HG03159 (cell line): ENCODE measurements at regions not wholly inside any gene's neighbourhood (a gene's known extent, or its start where the extent isn't known, plus 50 kb on each side); places are given as distances from the start of the nearest gene placed in this dataset.

Experiments used
- ATAC-seq: cut with Tn5 transposase; IDR thresholded peaks from one replicate; pipeline ENCODE4 v1.9.1; 2021; ENCODE audit warnings: mild to moderate bottlenecking, moderate library complexity; ENCODE audit not compliant: unreplicated experiment

DNA sequence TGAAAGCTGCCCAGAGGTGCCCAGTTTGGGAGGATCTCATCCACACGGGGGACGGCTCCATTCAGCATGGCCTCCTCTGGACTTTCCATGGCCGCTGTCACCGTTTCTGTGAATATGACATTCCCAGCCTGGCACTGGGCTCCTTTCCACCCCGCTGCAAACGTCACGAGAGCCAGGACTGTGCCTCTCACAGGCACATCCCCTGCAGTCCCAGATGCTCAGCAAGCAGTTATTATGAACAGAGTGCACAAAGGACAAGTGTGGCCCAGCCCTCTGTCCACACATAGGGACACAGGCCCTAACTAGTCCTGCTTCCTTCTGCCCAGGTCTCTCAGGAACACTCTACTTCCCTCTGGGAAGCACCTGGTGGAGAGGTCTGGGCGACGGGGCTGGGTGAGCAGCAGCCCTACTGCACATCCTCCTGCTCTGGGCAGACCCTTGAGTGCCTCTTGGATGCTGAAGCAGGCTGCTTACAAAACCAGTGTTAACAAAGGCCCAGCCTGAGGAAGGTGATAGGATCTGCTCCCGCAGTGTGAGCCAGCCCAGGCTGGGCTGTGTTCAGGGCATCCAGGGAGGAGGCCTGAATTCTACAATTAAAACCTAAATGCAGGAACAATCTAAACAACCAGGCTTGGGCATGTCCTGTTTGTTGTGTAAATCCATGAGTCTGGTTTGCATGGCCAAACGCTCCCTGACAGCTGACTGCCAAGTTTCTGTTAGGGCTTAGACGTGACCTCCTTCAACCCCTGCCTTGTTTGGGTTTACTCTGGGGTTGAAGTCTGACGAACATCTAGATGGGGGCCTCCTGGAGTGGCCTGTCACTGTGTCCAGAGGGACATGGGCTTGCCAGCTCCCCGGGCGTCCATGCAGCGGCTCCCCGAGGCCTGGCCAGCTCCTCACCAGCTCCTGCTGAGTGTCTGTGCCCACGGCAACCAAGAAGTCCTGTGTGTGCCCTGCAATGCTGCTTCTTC is 269.8 kb downstream of the GADD45G start:
- no peak for ATAC-seq

DNA sequence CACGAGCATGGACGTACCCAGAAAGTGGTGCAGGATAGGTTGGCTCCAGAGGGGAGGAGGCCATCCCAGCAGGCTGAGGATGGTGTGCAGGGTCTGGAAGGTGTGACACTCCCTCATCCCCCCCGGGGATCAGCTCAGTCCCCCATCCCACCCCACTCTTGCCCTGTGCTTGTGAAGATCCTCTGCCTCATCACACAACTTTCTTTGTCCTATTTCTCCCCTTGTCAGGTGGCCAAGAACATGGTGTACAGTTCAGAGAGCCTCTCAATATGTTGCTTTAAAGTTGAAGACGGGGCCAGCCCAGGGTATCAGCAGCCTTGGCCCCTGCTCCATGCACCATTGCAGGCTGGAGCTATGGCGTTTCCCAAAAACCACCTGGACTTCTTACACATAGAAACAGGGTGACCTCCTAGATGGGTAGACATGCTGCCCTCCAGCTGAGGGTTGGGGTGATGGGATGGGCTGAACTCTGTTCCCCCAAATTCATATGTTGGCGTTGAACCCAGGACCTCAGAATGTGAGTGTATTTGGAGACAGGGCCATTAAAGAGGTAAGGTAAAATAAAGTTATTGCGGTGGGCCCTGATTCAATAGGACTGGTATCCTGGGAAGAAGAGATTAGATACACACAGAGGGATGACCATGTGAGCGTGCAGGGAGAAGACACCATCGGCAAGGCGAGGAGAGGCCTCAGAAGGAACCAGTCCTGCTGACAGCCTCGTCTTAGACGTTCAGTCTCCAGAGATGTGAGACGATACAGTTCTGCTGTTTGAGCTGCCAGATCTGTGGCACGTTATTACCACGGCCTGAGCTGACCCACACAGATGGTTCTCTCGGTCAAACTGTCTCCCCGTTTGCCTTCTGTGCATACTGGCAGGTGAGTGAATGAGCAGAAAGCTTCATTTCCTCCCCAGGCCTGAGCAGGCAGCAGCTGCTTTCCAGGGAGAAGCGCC is 272.5 kb downstream of the GADD45G start:
- ATAC-seq: no peak

DNA sequence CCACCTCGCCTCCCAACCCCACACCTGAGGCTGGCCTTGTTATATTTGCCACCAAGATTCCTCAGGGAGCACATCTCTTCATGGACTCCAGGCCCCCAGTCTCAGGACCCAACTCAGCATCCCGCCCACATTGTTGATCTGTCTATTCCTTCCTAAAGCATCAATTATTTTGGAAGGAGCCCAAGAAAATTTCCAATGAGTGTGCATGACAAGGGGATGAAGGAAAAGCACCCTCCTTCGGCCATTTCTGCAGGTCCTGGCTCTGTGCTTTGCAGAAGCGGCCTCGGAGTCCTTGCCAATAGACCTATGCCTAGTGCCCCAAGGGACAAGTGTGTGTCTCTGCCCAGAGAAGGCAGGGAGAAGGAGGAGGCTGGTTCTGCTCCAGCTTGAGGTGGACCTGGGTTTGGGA is 273.2 kb downstream of the GADD45G start:
- ATAC-seq: no peak

DNA sequence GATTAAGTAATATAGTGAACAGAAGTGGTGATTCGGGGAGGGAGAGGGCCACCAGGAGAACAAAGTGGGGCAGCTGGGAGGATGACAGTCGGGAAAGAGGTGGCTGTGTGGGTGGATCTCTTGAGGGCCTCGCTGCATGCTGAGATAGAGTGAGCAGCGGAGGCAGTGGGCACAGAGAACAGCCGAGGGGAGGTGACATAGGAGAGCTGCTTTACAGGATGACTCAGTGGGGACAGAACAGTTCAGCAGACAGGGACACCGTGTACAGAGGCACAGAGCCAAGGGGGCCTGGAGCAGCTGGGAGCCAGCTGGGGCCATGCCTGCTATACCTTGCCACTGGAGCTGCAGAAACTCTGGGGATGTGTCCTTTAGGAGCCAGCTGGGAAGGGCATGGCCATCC is 273.9 kb downstream of the GADD45G start:
- ATAC-seq: no peak

DNA sequence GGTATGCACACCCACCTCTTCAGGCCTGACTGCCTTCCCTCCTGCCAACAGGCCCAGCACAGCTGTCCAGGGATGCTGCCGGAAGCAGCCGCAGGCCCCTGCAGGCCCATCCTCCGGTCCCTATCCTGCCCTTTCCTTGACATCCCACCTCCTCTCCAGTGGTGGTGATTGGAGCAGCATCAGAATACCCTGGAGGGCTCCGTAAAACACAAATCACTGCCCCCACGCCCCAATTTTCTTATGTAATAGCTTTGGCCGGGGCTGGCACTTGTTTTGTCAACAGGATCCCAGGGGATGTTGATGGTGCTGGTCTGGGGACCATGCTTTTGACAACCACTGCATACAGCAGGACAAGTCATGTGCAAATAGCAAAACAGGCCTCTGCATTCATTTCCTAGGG is 274.5 kb downstream of the GADD45G start:
- no peak for ATAC-seq

DNA sequence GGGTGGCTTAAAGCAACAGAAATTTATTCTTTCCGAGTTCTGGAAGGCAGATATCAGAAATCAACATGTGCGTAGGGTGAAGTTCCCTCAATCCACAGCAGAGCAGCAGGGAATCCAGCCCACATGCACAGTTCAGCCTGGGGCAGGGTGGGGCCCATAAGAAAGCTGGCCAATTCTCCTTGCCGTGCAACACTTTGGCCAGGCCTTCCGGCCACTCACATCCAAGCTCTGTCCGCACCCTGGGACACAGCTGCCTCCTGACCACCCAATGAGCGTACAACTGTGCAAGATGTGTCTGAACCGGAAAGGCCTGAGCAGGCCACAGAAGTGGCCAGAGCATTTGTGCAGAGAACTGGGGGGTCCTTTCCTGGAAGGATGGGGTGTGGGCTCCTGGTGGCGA is 274.9 kb downstream of the GADD45G start:
- no peak for ATAC-seq

DNA sequence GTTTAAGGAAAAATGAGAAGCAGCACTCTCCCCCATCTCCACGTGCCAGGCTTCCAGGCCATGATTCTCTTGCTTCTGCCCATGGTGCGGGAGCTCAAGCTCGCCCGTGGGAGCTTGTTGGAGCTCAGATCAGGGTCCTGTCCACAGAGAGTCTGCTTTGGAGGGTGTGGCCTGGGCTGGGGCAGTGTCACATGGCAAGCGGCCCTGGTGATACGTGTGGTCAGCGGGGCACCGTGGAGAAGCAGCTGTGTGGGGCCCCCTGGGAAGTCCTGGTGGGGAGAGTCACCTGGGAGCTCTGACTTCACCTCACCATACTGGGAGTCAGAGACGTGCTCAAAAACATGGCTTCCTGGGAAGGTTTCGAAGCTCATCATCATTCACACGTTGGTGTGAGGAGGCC is 275.3 kb downstream of the GADD45G start:
- no peak for ATAC-seq

DNA sequence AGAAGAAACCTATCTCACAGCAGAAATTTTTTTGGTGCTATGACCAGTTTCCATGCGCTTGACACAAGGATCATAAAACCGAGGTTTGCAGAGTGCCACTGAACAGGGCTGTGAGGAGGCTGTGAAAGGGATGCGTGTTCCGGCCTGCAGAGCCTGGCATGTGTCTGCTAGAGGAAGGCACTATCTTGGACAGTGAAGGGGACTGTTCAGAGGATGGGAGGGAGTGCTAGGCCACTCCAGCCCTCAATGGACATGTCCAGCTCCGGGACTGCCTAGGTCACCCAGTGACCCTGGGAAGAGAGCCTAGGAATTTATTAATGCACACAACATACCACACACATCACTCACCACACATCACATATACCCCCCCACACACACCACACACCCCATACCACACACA is 275.9 kb downstream of the GADD45G start:
- no peak for ATAC-seq

DNA sequence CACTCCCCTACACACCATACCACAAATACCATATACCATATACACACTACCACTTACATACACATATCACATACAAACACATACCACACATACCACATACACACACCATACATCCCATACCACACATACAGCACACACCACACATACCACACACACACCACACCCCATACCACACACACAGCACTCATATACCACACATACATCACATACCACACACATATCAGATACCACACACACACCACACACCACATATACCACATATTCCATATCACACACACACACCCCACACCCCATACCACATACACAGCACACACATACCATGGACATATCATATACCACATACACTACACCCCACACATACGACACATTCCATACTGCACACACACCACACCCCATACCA is 276.6 kb downstream of the GADD45G start:
- ATAC-seq: no peak

DNA sequence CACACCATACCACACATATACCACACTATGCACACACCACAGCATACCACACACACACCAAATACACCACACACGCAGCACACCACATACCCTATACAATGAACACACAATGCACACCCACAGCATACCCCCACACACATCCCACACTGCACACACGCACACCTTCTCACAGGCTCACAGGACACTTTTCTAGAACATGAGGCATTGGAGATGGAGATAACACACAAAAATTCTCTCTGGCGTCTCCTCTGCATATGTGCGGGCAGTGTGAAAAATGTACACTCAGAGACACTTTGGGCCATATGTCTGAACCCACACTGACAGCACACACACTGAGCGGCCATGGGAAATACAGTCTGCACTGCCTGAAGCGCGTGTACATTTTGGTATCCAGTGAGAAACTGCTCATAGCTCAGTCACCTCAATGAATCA is 278.1 kb downstream of the GADD45G start:
- ATAC-seq: no peak

DNA sequence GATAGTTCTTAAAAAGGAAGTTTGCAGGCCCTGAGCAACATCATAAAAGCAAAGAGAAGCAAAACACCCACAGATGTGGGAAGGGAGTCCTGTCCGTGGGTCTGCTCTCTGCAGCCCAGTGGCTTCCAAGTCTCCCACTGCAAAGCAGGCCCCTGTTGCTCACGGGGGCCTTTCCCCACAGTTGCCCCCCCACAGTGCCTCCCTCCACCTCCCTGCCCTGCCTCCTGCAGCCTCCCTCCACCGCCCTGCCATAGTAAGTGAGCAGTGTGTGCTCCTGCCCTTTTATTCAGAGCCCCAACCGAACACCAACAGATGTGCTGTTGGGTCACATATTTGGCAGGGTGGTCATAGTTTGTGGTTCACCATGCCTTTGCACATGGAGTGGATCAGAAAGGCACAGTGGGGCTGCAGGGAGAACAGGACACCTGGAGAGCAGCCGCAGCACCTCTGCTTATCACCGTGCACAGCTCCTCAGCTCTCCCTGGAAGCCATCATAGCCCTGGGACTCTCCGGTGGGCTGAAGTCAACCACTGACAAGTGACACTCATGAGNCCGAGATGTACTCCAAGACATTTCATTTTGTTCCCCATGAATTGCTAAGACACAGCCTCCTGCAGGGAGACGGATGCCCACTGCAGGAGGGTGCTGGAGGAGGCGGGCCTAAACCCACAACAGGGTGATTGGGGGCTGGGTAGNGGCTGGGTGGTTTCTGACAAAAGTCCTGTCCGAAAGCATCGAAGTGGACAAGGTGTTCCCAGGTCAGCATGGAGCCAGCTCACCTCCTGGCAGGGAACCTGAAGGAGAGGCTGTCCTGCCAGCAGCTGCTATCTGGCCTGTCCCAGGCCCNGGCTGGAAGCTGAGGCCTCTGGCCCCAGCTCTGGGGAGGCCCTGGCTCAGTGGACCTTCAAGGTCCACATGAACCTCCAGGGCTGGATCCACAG is 278.9 kb downstream of the GADD45G start:
- ATAC-seq: no peak

DNA sequence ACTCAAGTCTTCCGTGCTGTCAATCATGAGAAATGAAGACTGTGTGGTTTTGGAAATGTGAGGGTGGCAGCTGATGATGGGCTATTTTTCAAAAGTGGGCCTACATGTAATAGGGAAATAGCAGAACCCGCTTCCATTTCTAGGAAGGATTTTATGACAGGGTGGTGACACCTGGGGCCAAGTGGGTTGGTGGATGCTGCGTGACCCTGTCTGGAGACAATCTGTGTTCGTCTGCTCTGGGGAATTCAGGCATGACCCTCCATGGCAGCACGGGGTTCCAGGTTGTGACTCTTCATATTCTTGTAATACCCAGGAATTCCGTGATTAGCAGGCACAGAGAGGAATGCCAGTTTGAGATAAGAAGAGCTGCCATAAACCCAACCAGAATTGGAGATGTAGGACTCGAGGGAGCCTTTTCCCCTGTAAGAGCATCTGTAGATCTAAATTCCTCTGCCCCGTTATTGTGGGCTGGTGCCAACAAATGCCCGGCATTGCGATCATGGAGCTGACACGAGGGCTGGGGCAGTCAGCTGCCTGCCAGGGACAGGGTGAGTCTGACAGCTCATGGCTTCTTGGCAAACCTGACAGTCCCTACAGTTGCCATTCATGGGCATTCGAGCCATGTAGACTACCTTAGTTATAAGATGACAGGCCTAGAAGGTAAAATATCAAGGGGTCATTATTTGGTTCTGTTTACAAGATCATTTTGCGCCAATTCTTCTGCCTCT is 279.7 kb downstream of the GADD45G start:
- no peak for ATAC-seq

DNA sequence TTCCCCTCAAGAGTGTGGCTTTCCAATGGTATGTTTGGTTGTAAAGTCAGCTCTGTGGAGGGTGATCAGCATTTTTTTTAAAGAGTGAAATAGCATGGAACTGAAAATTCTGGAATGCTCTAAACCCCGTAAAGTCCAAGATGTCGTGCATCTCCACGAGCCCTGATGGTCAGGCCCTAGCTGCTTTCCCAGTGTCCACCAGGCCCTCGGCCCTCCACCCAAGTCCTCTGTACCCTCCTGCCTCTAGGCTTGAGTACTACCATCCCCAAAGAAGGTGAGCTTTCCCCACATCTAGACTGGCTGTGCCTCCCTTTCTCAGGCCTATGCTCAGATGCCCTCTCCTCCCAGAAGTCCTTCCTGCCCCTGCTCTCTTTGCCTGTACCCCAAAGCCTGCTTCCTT is 280.3 kb downstream of the GADD45G start:
- ATAC-seq: no peak

DNA sequence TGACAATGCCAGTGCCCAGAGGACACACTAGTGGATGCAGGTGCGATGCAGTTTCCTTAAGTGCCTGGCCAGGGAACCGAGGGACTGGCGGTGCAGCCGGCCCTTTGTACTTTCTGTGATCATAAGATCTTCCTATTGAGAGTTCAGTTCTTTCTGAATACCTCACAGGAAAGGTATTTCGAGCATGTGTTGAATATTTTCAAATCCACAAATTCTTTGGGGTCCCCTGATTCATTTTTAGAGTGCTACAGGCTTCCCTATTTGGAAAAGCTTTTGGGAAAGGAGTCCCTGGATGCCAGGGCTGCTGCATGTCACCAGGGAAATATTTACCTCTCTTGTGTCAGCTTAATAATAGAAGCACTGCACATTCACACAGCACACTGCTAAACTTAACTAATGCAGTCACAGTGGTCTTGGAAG is 281.5 kb downstream of the GADD45G start:
- ATAC-seq: no peak

DNA sequence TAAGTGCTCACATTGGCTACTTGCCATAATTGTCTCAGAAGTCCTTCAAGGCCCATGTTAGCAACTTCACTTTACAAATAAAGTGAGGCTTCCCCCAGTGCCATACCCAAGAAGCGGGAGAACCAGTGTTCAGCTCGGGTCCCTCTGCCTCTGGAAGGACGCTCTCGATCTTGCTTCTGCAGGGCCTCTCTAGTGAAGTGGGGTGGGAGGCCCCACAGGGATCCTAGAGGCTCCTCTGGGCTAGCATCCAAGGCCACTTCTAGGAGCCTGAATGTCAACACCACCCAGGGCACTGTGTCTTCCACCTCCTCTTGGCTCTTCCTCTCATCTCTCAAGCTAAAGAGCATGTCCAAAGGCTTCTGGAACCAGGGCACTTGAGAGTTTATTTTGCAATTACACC is 282.5 kb downstream of the GADD45G start:
- no peak for ATAC-seq

DNA sequence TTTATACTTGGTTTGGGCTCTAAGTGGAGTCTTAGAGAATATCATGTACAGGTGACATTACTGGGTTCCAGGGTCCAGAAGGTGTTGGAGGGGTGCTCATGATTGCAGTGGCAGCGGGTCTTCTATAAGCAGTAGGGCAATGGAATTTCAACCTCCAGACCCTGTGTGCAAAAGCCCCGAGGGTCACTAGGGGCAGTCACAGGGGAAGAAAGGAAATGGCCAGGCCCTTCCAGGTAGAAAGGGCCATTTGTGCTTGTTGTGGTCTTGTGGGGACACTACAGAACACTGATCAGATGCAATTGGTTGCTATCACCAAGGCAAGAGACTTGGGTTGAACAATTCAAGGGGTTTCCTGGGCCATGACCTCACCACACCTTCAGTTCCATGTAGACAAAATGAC is 283.4 kb downstream of the GADD45G start:
- ATAC-seq: no peak

DNA sequence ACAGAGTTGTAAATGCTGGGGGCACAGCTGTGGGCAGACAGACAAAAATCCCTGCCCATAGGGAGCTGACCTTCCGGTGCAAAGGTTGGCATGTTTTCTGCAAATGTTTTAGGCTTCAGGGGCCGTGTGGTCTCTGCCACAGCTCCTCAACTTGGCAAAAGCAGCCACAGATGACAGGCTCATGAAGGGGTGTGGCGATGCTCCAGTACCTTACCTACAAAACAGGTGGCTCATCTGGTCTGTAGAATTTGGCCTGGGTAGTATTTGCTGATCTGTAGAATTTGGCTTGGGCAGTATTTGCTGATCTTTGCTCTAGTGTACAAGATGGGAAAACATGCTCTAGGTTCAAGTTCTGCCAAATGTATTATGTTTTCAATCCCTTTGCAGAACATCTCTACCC is 283.9 kb downstream of the GADD45G start:
- ATAC-seq: no peak

DNA sequence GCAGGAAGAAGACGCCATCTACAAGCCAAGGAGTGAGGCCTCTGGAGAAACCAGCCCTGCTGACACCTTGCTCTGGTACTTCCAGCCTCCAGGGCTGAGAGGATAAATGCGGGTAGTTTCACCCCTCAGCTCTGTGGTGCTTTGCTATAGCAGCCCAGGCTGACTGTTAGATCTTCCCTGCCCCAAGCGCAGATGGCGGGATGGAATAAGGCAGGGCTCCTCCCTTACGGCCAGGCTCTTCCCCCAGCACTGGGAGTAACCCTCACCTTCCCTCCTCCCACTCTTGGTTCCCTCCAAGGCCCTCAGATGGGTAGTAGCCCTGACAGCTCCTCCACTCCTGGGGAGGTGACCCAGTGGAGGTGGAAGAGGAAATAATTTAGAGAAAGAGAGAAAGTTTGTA is 285.1 kb downstream of the GADD45G start:
- ATAC-seq: no peak

DNA sequence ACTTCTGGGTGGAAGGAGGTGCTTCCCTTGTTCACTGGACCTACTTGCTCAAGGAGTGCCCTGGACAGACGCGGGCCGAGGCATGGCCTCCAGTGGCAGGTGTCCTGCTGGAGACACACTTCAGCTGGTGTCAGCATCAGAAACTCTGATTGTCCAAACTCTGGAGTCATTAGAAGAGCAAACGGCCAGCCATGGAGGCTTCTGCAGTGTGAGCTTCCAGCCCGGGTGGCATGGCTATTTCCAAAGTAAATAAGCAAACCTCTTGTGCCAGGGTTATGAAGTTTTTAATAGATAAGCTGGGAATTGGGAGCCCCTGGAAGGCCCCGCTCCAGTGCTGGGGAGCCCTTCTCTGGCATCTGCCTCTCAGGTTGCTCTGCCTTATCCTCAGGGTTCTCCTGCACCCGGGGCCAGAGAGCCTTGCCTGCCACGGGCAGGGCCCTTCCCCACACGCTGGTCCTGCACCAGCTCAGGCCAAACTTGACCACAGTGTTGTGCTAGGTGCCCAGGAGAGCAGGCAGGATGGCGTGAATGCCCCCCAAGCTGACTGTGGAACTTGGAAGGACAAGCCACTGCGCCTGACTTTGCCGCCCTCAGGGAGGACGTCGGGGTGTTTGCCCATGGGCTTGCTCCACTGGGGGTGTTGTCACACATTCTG is 285.6 kb downstream of the GADD45G start:
- no peak for ATAC-seq
